AG10803 (cell line): ENCODE measurements at regions not wholly inside any gene's neighbourhood (a gene's known extent, or its start where the extent isn't known, plus 50 kb on each side); places are given as distances from the start of the nearest gene placed in this dataset.
A peak's percentile ranks its signal among the peaks of the same experiment; 100 is the strongest.

Experiments used
- DNase-seq: peaks from one replicate; pipeline ENCODE4 v3.0.0; 2010; ENCODE audit warnings: low read depth
- H3K4me3 ChIP-seq: 2 replicates; pipeline ENCODE4 v1.5.1; 2011; ENCODE audit warnings: mild to moderate bottlenecking, low read length, control low read depth
- CTCF ChIP-seq: conservative IDR thresholded peaks from 2 replicates; pipeline ENCODE4 v1.5.1; 2011; ENCODE audit warnings: mild to moderate bottlenecking, low read length, control low read depth, inconsistent platforms

GRCh38 chr3:59192473-59192872, 142.6 kb upstream of the CFAP20DC start:
- no peak overlapping the region for H3K4me3 ChIP-seq
- TF ChIP-seq CTCF, result no peak
- DNase-seq, result peak; percentile 75

- TF ChIP-seq CTCF, result no peak
- no peak for DNase-seq
- no peak overlapping the region for H3K4me3 ChIP-seq
Observed at GRCh38 chr3:59191651-59192050, 141.8 kb upstream of the CFAP20DC start.

DNA sequence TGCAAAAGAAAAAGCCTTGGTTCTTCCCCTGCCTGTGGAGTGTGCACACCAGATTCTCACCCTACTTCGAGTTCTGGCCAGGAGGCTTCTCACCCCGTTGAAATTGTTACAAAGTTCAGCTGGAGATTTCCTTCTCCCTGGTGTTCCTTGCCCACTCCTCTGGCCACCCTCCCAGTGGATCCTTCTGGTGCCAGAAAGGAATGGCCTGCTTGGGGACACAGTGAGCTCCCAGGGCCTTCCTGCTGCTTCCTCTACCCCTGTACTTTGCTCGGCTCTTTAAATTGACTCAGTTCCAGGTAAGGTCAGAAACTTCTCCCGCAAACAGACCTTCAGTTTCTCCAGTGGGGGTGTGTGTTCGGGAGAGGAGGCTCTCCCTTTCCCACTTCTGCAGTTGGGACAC, 140.1 kb upstream of the CFAP20DC start:
- no peak for TF ChIP-seq CTCF
- DNase-seq, result no peak
- H3K4me3 ChIP-seq, result no peak overlapping the region

DNA sequence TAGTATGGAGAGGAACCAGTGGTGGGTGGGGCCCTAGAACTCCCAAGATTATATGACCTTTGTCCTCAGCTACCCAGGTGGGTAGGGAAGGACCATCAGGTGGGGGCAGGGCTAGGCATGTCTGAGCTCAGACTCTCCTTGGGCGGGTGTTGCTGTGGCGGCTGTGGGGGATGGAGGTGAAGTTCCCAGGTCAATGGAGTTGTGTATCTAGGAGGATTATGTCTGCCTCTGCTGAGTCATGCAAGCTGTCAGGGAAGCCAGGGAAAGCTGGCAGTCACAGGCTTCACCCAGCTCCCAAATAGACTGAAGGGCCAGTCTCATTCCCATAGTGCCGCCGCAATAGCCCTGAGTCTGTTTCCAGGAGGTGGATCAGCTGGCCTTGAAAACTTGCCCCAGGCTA, 139.7 kb upstream of the CFAP20DC start:
- DNase-seq, result peak; percentile 6
- no peak for TF ChIP-seq CTCF
- H3K4me3 ChIP-seq, result no peak overlapping the region

- DNase-seq, result no peak
- no peak for TF ChIP-seq CTCF
- no peak overlapping the region for H3K4me3 ChIP-seq
Observed at GRCh38 chr3:59186725-59187124, 136.9 kb upstream of the CFAP20DC start.

DNA sequence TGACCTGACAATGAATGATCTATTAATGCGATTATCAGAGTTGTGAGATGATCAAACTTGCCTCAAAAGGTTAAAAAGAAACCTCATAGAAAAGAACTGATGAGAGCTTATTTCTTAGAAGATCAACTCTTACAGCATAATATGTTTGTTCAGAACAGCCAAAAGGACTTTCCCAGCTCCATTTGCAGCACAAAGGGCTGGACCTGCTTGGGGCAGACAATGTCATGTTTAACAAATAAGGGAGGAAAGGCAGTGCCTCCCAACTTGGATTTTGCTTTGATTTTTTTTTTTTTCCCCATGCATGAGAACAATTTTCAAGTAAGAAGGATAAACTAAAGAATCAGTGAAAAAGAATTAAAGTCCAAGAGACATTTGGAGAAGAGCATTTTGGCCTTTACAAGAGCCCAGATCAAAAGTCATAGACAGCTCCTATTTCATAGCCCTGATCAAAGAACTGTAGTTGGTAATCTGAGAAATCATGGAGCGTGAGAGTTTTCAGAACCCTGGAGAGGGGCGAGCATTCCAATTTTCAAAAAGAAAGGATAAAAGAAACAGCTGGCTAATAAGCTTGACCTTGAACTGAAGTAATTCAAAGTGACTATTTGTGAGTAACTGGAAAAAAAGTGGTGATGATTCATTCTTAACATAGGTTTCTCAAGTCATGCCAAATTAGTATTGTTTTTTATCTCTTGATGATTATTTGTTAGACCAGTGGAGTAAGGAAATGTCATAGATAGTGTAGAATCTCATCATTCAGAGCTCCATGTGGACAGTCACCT, 136.0 kb upstream of the CFAP20DC start:
- no peak overlapping the region for H3K4me3 ChIP-seq
- peak; percentile 26 for DNase-seq
- TF ChIP-seq CTCF, result no peak

DNA sequence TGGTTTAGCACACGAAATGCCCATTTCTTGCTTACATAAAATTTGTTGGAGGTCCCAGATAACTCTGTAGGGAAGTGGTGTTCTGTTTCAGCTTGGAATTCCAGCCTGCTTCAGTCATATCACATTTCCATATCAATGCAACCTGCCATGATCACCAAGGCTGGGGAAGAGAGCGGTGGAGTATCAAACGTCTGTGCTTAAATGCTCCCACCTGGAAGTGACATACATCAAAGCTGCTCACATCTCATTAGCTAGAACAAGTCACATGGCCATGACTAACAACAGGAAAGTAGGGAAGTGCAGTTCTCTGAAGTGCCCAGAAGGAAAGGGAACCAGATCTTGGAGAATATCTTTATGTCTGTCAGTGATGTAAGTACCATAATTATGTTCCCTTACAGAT, 130.2 kb upstream of the CFAP20DC start:
- H3K4me3 ChIP-seq, result no peak overlapping the region
- no peak for TF ChIP-seq CTCF
- no peak for DNase-seq
